B cell (primary cell): ENCODE measurements at regions not wholly inside any gene's neighbourhood (a gene's known extent, or its start where the extent isn't known, plus 50 kb on each side); places are given as distances from the start of the nearest gene placed in this dataset.

Source experiments
- CTCF ChIP-seq: fragments of 200-600 bp; IDR thresholded peaks from one replicate; pipeline ENCODE4 v1.8.0; 2022; ENCODE audit warnings: antibody characterized with exemption, mild to moderate bottlenecking
- EZH2 ChIP-seq: IDR thresholded peaks from 2 replicates; pipeline ENCODE4 v1.6.1; 2012; ENCODE audit warnings: borderline replicate concordance, low read depth, mild to moderate bottlenecking, moderate library complexity, low read length; ENCODE audit not compliant: insufficient read depth, poor library complexity, severe bottlenecking

GRCh38 chr1:236341298-236341697 is 52.8 kb upstream of the EDARADD start:
- TF ChIP-seq CTCF: no peak
- TF ChIP-seq EZH2: no peak
